SK-N-MC (cell line): ENCODE measurements at regions not wholly inside any gene's neighbourhood (a gene's known extent, or its start where the extent isn't known, plus 50 kb on each side); places are given as distances from the start of the nearest gene placed in this dataset.

Experiments
- EZH2 ChIP-seq: fragments of 200-600 bp; sonication (generic); IDR thresholded peaks from one replicate; pipeline ENCODE4 v1.6.1; 2017; ENCODE audit warnings: antibody characterized with exemption
- FOXP2 ChIP-seq: optimal IDR thresholded peaks from 2 replicates; pipeline ENCODE3; 2011; ENCODE audit warnings: mild to moderate bottlenecking, moderate library complexity; ENCODE audit not compliant: insufficient read depth; ENCODE audit errors: extremely low read length, control extremely low read depth
- POLR2AphosphoS5 ChIP-seq: IDR thresholded peaks from 2 replicates; pipeline ENCODE4 v1.6.1; 2012; ENCODE audit warnings: mild to moderate bottlenecking, low read depth, low read length, borderline replicate concordance

- TF ChIP-seq EZH2 (no peak), POLR2AphosphoS5 (no peak), FOXP2 (no peak)
Measured at GRCh38 chr20:16955462-16955861, 207.3 kb downstream of the OTOR start.
